Breast epithelium (tissue), 3 donors: ENCODE measurements at regions not wholly inside any gene's neighbourhood (a gene's known extent, or its start where the extent isn't known, plus 50 kb on each side); places are given as distances from the start of the nearest gene placed in this dataset.

Experiments
- POLR2A ChIP-seq: fragments of 450-650 bp; IDR thresholded peaks from one replicate; pipeline ENCODE4 v1.6.1; 2016; ENCODE audit warnings: antibody characterized with exemption, mild to moderate bottlenecking, moderate library complexity
- POLR2AphosphoS5 ChIP-seq, 3 donors: sonication (generic); formaldehyde crosslinking; IDR thresholded peaks; one replicate each; pipeline ENCODE4 v1.6.1; 2017; ENCODE audit warnings: antibody characterized with exemption in 3 of 3
- TF ChIP-seq, protein P1 (sequence below), 3 donors: fragments of 450-650 bp; IDR thresholded peaks; one replicate each; pipeline ENCODE4 v1.5.1; 2016 to 2017; ENCODE audit warnings: antibody characterized with exemption in 3 of 3, mild to moderate bottlenecking in 3 of 3, moderate library complexity in 3 of 3

GRCh38 chr4:43223820-43224219, 331.3 kb downstream of the GRXCR1 start:
- no peak for TF ChIP-seq POLR2A
- TF ChIP-seq, protein P1, sequence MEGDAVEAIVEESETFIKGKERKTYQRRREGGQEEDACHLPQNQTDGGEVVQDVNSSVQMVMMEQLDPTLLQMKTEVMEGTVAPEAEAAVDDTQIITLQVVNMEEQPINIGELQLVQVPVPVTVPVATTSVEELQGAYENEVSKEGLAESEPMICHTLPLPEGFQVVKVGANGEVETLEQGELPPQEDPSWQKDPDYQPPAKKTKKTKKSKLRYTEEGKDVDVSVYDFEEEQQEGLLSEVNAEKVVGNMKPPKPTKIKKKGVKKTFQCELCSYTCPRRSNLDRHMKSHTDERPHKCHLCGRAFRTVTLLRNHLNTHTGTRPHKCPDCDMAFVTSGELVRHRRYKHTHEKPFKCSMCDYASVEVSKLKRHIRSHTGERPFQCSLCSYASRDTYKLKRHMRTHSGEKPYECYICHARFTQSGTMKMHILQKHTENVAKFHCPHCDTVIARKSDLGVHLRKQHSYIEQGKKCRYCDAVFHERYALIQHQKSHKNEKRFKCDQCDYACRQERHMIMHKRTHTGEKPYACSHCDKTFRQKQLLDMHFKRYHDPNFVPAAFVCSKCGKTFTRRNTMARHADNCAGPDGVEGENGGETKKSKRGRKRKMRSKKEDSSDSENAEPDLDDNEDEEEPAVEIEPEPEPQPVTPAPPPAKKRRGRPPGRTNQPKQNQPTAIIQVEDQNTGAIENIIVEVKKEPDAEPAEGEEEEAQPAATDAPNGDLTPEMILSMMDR (IDR thresholded peaks at IDR 0.05): no peak
- TF ChIP-seq POLR2AphosphoS5 (IDR thresholded peaks at IDR 0.05): no peak
